ENCODE measurements at regions not wholly inside any gene's neighbourhood (a gene's known extent, or its start where the extent isn't known, plus 50 kb on each side); places are given as distances from the start of the nearest gene placed in this dataset.

DNA sequence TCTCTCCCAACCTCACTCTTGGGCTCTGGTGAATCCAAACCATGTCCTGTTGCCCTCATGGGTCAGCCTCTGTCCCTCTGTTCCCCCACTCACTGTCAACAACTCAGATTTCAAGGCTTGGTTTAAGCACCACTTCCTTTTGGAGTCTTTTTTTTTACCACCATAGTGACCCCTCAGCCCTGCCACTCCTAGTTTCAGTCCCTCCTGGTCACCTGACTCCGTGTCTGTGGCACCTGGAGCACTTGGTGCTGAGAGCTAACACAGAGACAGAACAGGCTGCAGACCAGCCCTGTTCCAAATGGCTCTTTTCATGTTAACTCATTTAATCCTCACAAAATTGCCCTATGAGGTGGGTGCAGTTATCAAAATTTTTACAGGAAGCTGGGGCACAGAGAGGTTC is 53.6 kb upstream of the SMNDC1 start:
- H3K27ac ChIP-seq: no peak overlapping the region
- H3K4me1 ChIP-seq (ENCODE audit: control insufficient read depth in 1 of 2, insufficient read depth in 1 of 2, low read depth in 1 of 2, low read length in 1 of 2): no peaks in the 10 kb centered on the region
- TF ChIP-seq, protein P1, sequence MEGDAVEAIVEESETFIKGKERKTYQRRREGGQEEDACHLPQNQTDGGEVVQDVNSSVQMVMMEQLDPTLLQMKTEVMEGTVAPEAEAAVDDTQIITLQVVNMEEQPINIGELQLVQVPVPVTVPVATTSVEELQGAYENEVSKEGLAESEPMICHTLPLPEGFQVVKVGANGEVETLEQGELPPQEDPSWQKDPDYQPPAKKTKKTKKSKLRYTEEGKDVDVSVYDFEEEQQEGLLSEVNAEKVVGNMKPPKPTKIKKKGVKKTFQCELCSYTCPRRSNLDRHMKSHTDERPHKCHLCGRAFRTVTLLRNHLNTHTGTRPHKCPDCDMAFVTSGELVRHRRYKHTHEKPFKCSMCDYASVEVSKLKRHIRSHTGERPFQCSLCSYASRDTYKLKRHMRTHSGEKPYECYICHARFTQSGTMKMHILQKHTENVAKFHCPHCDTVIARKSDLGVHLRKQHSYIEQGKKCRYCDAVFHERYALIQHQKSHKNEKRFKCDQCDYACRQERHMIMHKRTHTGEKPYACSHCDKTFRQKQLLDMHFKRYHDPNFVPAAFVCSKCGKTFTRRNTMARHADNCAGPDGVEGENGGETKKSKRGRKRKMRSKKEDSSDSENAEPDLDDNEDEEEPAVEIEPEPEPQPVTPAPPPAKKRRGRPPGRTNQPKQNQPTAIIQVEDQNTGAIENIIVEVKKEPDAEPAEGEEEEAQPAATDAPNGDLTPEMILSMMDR (IDR thresholded peaks at IDR 0.05): no peak
- no peaks in the 10 kb centered on the region for H3K36me3 ChIP-seq
- H3K27me3 ChIP-seq: peaks cover 11% of the 10 kb centered on the region
- no peak overlapping the region for H3K4me3 ChIP-seq (ENCODE audit: low read depth in 1 of 2, low read length in 1 of 2)
- no peaks in the 10 kb centered on the region for H3K9me3 ChIP-seq

DNA sequence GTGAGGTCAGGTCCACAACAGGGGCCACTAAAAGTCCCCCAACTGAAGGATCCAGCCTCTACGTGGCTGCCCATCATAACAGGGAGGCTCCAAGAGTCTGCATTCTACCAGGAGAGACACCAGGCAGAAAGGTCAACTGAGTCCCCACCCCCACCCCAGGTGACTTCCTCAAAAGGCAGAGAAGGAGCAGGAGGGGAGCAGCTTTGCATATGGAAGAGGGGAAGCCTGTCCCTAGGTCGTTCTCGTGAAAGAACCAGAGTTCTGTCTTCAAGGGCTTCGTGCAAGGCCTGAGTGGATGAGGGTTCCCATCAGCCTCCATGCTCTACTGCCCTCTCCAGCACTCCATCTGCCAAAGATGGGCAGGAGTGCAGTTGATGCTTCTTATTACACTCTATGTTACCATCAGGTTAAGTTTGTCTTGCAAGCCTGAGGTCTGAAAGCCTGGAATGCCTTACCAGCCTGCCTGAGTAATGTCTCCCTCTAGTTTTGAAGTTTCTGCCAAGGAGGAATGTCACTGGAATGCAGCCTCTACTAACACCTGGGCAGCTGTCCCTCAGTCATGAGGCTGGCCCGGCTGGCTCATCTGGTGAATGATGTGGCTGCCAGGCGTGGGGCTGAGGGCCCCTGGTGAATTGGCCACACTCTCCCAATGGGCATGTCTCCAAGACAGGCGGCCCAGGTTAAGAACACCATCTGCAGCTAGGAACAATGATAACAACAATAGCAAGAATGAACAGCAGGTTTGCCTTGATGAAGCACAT is 54.3 kb upstream of the SMNDC1 start:
- Histone ChIP-seq H3K27ac (no peak overlapping the region), H3K4me1 (ENCODE audit: control insufficient read depth in 1 of 2, insufficient read depth in 1 of 2, low read depth in 1 of 2, low read length in 1 of 2) (no peaks in the 10 kb centered on the region), H3K36me3 (no peaks in the 10 kb centered on the region), H3K4me3 (ENCODE audit: low read depth in 1 of 2, low read length in 1 of 2) (no peak overlapping the region), H3K27me3 (peaks cover 5% of the 10 kb centered on the region), H3K9me3 (no peaks in the 10 kb centered on the region)
- TF ChIP-seq, protein P1 (IDR thresholded peaks at IDR 0.05): no peak

DNA sequence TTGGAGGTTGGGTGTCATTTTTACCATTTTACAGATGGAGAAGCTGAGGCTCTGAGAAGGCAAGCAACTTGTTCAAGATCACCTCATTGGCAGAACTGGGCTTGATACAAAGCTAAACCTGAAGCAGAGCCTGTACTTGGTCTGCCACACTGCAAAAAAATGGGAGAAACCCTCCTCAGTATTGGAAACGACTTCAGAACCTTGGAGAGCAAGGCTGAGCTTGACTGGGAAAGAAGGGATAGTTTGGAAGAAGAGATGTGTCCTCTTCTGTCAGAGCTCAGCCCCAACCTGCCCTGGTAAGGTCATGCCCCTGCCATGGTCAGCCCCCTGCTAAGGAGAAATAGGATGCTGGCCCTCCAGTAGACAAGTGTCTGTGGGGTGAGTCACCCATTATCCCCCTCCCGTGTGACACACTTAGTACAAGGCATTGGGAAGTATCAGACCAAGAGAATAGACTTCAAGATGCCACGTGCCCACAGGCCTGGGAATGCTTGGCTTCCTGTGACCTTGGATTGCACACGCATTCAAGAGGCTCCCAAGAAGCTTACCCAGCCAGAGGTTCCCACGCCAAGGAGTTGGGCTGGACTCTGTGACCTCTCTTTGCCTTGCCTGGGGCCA is 56.2 kb upstream of the SMNDC1 start:
- no peaks in the 10 kb centered on the region for H3K9me3 ChIP-seq
- H3K4me3 ChIP-seq (ENCODE audit: low read depth in 1 of 2, low read length in 1 of 2): no peak overlapping the region
- TF ChIP-seq, protein P1 (IDR thresholded peaks at IDR 0.05): no peak
- H3K36me3 ChIP-seq: no peaks in the 10 kb centered on the region
- H3K27ac ChIP-seq: no peak overlapping the region
- H3K4me1 ChIP-seq (ENCODE audit: control insufficient read depth in 1 of 2, insufficient read depth in 1 of 2, low read depth in 1 of 2, low read length in 1 of 2): no peaks in the 10 kb centered on the region
- H3K27me3 ChIP-seq: peaks cover 5% of the 10 kb centered on the region

DNA sequence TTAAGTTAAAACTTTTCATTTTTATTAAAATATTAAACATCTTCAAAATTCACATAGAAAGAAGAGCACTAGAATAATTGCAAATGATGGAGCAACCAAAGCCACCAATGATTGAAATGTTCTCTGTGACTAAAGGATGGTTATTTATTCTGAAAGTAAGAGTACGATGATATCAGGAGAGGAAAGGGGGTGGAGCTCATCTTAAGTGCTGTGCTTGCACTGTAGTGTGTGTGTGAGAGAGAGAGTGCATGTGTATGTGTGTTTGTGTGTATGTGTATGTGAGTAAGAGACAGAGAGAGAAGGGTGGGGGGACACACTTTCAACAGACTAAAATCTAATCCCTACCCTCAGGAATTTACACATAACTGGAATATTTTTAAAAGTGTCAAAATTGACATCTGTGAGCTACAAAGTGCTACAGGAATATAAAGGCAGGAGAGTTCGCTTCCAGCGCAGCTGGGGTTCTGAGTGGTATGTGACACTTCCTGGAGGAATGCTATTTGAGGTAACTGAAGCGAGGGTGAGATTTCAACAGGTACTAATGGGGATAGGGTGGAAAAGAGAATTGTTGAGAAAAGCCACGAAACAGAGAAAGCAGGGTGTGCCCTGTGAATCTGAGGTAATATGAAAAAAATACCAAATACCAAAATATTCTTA is 57.2 kb upstream of the SMNDC1 start:
- TF ChIP-seq, protein P1 (IDR thresholded peaks at IDR 0.05): no peak
- Histone ChIP-seq H3K36me3 (no peaks in the 10 kb centered on the region), H3K4me1 (ENCODE audit: control insufficient read depth in 1 of 2, insufficient read depth in 1 of 2, low read depth in 1 of 2, low read length in 1 of 2) (no peaks in the 10 kb centered on the region)

DNA sequence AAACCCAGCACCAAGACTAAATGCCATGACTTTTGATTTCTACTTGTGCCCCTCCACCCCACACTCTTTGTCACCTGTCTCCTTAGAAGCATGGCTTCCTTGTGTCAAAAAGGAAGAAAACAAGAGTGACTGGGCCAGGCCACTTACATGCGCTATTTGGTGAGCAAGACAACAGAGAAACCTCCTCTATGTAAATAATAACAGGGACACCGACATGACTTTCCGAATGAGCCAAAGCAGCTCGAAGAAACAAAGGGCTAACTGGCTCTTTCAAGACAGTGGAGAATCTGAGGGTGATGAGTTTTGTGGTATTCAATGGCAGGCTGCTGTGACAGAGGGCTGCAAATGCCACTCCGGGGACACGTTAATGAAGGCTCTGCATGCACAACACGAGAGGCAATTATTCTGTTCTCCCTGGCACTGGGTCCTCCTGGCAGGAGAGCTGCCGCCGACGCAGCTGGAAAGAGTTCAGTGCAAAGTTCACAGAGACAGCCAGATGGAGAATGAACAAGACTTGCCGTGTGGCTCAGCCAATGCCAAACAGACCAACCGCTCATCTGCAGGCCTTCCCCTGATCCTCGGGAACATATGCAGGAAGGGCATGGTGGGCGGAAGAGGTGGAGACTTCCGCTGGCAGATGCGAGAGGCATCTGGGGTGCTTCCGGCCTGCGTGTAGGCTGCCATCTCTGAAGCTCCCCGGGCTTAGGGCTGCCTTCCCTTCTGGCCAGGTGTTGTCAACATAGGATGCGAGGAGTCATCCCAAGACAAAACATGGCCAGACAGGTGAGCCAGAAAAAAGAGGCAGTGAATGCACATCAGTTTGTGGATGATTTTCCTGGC is 59.1 kb upstream of the SMNDC1 start:
- H3K4me1 ChIP-seq (ENCODE audit: control insufficient read depth in 1 of 2, insufficient read depth in 1 of 2, low read depth in 1 of 2, low read length in 1 of 2): no peaks in the 10 kb centered on the region
- H3K27ac ChIP-seq: no peak overlapping the region
- H3K27me3 ChIP-seq: peaks cover 5% of the 10 kb centered on the region
- no peak overlapping the region for H3K4me3 ChIP-seq (ENCODE audit: low read depth in 1 of 2, low read length in 1 of 2)
- H3K9me3 ChIP-seq: no peaks in the 10 kb centered on the region
- TF ChIP-seq, protein P1 (IDR thresholded peaks at IDR 0.05): no peak
- no peaks in the 10 kb centered on the region for H3K36me3 ChIP-seq

More for the DNA sequence above, 57.2 kb upstream of the SMNDC1 start:
- H3K27me3 ChIP-seq: peaks cover 5% of the 10 kb centered on the region
- no peak overlapping the region for H3K27ac ChIP-seq
- H3K9me3 ChIP-seq: no peaks in the 10 kb centered on the region
- no peak overlapping the region for H3K4me3 ChIP-seq (ENCODE audit: low read depth in 1 of 2, low read length in 1 of 2)
